Fibroblast of lung (primary cell): ENCODE measurements at regions not wholly inside any gene's neighbourhood (a gene's known extent, or its start where the extent isn't known, plus 50 kb on each side); places are given as distances from the start of the nearest gene placed in this dataset.

Experiments
- DNase-seq, 2 donors: peaks; one replicate each; pipeline versions ENCODE4 v3.0.0 to v3.0.0-alpha.2; 2010; ENCODE audit warnings: low read depth in 2 of 2
- H2AFZ ChIP-seq: 2 replicates; pipeline ENCODE4 v1.5.1; 2012; ENCODE audit warnings: low read length, control low read depth, inconsistent platforms
- H3K27ac ChIP-seq: 2 replicates; pipeline ENCODE4 v1.5.1; 2011; ENCODE audit warnings: low read length, control low read depth; ENCODE audit not compliant: insufficient read depth
- H3K27me3 ChIP-seq: 2 replicates; pipeline ENCODE4 v1.5.1; 2011; ENCODE audit warnings: mild to moderate bottlenecking, low read length; ENCODE audit not compliant: control insufficient read depth, insufficient read depth
- H3K36me3 ChIP-seq: 2 replicates; pipeline ENCODE4 v1.5.1; 2011; ENCODE audit warnings: low read length; ENCODE audit not compliant: control insufficient read depth, insufficient read depth
- H3K4me1 ChIP-seq: 2 replicates; pipeline ENCODE4 v1.5.1; 2011; ENCODE audit warnings: low read length; ENCODE audit not compliant: control insufficient read depth, insufficient read depth; ENCODE audit errors: extremely low read depth
- H3K4me2 ChIP-seq: 2 replicates; pipeline ENCODE4 v1.5.1; 2011; ENCODE audit warnings: low read length, control low read depth; ENCODE audit not compliant: insufficient read depth; ENCODE audit errors: extremely low read depth
- H3K4me3 ChIP-seq, 4 experiments: fragments of 200-600 bp in 1 of 4; sonication (generic) in 1 of 4; replicated peaks in 1 of 4; 2 replicates each; pipeline ENCODE4 v1.5.1; 2011 to 2016; ENCODE audit warnings: low read length in 4 of 4, low read depth in 3 of 4, mild to moderate bottlenecking in 3 of 4, control low read depth in 2 of 4, inconsistent platforms in 1 of 4, mixed read lengths in 1 of 4; ENCODE audit not compliant: insufficient read depth in 1 of 4; ENCODE audit errors: control extremely low read depth in 1 of 4
- H3K79me2 ChIP-seq: 2 replicates; pipeline ENCODE4 v1.5.1; 2012; ENCODE audit warnings: mild to moderate bottlenecking, low read length, inconsistent platforms; ENCODE audit not compliant: control insufficient read depth, insufficient read depth
- H3K9ac ChIP-seq: 2 replicates; pipeline ENCODE4 v1.5.1; 2011; ENCODE audit warnings: mild to moderate bottlenecking, low read length, control low read depth; ENCODE audit not compliant: insufficient read depth
- H3K9me3 ChIP-seq: 2 replicates; pipeline ENCODE4 v1.5.1; 2012; ENCODE audit warnings: low read depth, low read length; ENCODE audit not compliant: control insufficient read depth, insufficient read depth
- H4K20me1 ChIP-seq: 2 replicates; pipeline ENCODE4 v1.5.1; 2011; ENCODE audit warnings: low read length; ENCODE audit not compliant: control insufficient read depth, insufficient read depth; ENCODE audit errors: extremely low read depth
- EZH2 ChIP-seq: IDR thresholded peaks from 2 replicates; pipeline ENCODE4 v1.5.1; 2012; ENCODE audit warnings: low read length, control low read depth, mild to moderate bottlenecking; ENCODE audit errors: missing control alignments
- TF ChIP-seq, protein P1 (sequence below), 2 donors: IDR thresholded peaks in 1 of 2; conservative IDR thresholded peaks in 1 of 2; 1 replicate in 1 of 2; 2 replicates in 1 of 2; pipeline ENCODE4 v1.5.1; 2011 to 2012; ENCODE audit warnings: low read length in 2 of 2, control low read depth in 1 of 2, inconsistent platforms in 1 of 2, low read depth in 1 of 2, mild to moderate bottlenecking in 1 of 2

- Histone ChIP-seq H4K20me1 (no peaks in the 10 kb centered on the region), H3K79me2 (no peaks in the 10 kb centered on the region), H3K27ac (no peak overlapping the region), H2AFZ (no peak overlapping the region), H3K4me2 (no peak overlapping the region), H3K4me3 (no peak overlapping the region), H3K36me3 (no peaks in the 10 kb centered on the region), H3K4me1 (no peaks in the 10 kb centered on the region), H3K27me3 (no peaks in the 10 kb centered on the region), H3K9me3 (no peaks in the 10 kb centered on the region), H3K9ac (no peak overlapping the region)
- TF ChIP-seq, protein P1, sequence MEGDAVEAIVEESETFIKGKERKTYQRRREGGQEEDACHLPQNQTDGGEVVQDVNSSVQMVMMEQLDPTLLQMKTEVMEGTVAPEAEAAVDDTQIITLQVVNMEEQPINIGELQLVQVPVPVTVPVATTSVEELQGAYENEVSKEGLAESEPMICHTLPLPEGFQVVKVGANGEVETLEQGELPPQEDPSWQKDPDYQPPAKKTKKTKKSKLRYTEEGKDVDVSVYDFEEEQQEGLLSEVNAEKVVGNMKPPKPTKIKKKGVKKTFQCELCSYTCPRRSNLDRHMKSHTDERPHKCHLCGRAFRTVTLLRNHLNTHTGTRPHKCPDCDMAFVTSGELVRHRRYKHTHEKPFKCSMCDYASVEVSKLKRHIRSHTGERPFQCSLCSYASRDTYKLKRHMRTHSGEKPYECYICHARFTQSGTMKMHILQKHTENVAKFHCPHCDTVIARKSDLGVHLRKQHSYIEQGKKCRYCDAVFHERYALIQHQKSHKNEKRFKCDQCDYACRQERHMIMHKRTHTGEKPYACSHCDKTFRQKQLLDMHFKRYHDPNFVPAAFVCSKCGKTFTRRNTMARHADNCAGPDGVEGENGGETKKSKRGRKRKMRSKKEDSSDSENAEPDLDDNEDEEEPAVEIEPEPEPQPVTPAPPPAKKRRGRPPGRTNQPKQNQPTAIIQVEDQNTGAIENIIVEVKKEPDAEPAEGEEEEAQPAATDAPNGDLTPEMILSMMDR (conservative IDR thresholded peaks at IDR 0.05 in 1 of 2, IDR thresholded peaks at IDR 0.05 in 1 of 2; ENCODE audit: low read depth in 1 of 2, low read length in 2 of 2) = no peak
- no peak for TF ChIP-seq EZH2
- peak in 1 of 2 donors; percentile 25 for DNase-seq
Observed at GRCh38 chr4:179601671-179602070, 2159.4 kb upstream of the AGA start.

DNA sequence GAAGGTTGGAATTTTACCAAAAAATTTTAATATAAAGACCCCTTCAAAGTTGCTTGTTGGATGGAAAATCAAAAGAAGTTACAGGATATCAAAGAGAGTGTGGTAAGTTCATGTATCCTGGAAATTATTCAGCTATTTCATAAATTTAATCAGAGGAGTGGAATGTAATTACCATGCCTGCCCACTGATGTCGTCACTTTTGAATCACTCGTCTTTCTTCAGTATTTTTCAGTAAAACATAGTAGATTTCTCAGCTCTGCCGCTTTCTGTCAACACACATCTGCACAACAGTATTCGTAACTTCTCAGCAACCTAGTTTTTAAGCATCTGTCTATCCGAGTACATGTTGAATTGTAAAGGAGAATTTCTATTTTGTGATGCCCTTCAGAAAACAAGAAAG lies 2163.0 kb upstream of the AGA start:
- H3K4me2 ChIP-seq = no peak overlapping the region
- DNase-seq = peak; percentile 87 to 94
- no peak overlapping the region for H3K4me3 ChIP-seq
- H3K27ac ChIP-seq = peak overlapping the region; percentile 30
- no peaks in the 10 kb centered on the region for H3K4me1 ChIP-seq
- H3K9ac ChIP-seq = no peak overlapping the region
- H4K20me1 ChIP-seq = no peaks in the 10 kb centered on the region
- H3K27me3 ChIP-seq = no peaks in the 10 kb centered on the region
- H2AFZ ChIP-seq = no peak overlapping the region
- no peaks in the 10 kb centered on the region for H3K79me2 ChIP-seq
- TF ChIP-seq, protein P1 (conservative IDR thresholded peaks at IDR 0.05 in 1 of 2, IDR thresholded peaks at IDR 0.05 in 1 of 2; ENCODE audit: low read depth in 1 of 2, low read length in 2 of 2) = no peak
- TF ChIP-seq EZH2 = no peak
- no peaks in the 10 kb centered on the region for H3K9me3 ChIP-seq
- no peaks in the 10 kb centered on the region for H3K36me3 ChIP-seq

- H3K4me2 ChIP-seq = no peak overlapping the region
- no peaks in the 10 kb centered on the region for H3K9me3 ChIP-seq
- H3K36me3 ChIP-seq = no peaks in the 10 kb centered on the region
- H3K4me1 ChIP-seq = no peaks in the 10 kb centered on the region
- TF ChIP-seq EZH2 = no peak
- TF ChIP-seq, protein P1 (conservative IDR thresholded peaks at IDR 0.05 in 1 of 2, IDR thresholded peaks at IDR 0.05 in 1 of 2; ENCODE audit: low read depth in 1 of 2, low read length in 2 of 2) = no peak
- H3K27me3 ChIP-seq = no peaks in the 10 kb centered on the region
- H2AFZ ChIP-seq = no peak overlapping the region
- H3K79me2 ChIP-seq = no peaks in the 10 kb centered on the region
- no peak overlapping the region for H3K9ac ChIP-seq
- H3K4me3 ChIP-seq = no peak overlapping the region
- no peaks in the 10 kb centered on the region for H4K20me1 ChIP-seq
- no peak overlapping the region for H3K27ac ChIP-seq
- peak in 1 of 2 donors; percentile 20 for DNase-seq
Observed at GRCh38 chr4:179607003-179607402, 2164.8 kb upstream of the AGA start.
